SW 1271 (cell line): ENCODE measurements at regions not wholly inside any gene's neighbourhood (a gene's known extent, or its start where the extent isn't known, plus 50 kb on each side); places are given as distances from the start of the nearest gene placed in this dataset.
"Not testable (repeated sequence)": the region's sequence is repeated elsewhere in the genome, so short reads cannot be mapped to it uniquely, and the experiment has no call there.

Source experiments
- DNase-seq, 2 experiments: peaks; one replicate each; lab custom pipeline; 2025; lab: John Stamatoyannopoulos, UW

DNA sequence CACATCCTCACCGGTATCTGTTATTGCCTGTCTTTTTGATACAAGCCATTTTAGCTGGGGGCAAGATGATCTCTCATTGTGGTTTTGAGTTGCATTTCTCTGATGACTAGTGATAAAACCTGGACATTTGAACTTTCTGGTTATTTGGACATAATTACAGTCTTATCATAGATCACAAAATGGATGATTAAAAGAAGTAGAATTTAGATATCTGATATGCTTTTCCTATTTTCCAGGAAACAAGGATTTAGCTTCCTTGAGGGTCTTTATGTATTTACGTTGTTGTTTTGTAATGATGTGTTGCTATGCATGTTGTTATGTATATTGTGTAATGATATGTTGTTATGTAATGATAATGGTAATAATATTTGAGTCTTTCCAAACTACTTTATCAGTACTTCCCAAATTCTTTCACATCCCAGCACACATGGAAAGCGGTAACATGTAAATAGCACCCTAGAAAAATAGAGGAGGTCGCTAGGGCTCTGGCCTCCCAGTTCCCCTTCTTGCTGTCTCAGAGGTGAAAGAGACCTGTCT is 53.8 kb downstream of the GJD2 start:
- DNase-seq, result no peak

DNA sequence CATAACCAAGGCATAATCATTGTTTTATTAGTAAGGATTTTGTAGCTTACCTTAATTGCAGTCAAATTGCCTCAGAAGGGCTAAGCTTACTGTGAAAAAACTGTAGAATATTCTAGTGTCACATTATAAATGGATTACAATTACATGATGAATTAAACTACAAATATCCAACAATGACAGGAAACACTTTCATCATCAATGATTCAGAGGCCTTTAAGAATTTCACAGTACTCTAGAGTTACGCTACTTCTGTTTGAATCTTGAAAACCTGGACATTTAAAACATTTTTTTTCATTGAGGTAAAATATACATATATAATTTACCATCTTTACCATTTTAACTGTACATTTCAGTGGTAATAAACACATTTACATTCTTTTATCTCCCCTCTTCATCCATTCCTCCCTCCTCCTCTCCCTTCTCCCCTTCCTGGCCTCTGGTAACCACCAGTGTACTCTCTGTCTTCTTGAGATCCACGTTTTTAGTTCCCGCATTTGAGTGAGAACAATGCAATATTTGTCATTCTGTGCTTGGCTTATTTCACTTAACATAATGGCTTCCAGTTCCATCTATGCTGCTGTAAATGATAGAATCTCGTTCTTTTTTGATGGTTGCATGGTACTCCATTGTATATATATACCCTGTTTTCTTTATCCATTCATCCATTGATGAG is 54.7 kb downstream of the GJD2 start:
- no peak for DNase-seq

DNA sequence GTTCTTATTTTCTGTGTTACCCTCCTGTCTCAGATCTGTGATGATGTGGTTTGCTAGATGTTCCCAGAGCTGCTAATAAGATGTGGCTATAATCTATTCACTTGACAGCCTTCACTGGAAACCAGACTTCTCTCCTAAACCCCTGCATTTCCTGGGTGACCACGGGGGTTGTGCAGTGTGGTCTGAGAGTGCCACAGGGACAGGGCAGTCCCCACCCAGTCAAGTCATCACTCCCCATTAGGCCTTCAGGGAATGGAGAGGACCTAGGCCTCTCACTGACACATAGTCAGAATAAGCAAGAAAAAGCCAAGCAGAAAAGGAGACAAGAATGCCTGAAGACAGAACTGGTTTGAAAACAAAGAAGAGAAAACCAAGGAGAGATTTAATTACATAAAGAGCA is 58.3 kb downstream of the GJD2 start:
- DNase-seq, result no peak

DNA sequence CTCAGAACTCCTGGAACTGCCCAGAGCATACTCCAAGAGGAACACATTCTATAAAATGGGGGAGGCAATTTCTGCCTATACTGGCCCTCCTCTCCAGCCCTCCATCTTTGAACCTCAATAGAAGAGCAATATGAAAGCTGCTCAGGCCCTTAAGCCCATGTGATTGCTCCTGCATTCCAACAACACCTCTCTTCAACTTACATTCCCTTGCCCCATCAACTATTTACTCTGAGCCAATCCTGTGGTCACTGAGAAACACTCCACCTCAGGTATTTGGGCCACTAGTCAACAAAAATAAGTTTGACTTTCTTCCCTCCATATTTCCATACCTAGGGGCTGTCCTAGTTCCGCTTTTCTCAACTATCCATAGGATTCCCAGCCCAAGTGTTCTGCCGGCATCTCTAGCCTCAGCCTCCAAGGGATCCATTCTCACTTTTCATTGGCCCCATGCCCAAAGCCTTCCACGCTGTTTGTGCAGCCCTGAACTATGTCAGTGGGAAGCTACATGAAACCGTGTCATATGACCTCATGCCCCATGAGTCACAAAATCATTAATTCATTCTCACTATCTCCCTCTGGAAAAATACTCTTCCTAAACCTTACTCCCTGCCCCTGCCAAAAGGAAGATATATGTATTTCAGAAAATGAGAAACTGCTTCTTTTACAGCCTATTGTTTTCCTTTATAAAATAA is 61.6 kb downstream of the GJD2 start:
- DNase-seq, result no peak

DNA sequence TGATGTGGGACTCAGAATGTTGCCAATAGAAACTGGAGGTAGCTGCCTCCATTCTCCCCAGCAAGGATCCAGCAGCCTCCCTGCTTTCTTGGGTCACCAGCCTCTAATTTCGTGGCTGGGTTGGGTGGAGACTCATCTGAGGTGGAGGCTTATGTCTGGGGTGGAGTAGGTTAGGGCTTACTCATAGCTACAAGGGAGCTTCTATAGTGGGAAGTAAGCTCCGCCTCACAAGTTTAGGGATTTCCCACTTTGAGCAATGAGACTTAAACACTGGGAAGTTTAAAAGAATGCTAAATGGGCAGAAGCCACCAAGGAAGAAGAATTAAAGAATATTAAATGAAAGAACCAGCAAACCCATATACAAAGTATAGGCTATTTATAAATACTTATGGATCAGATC is 63.8 kb downstream of the GJD2 start:
- DNase-seq, result no peak

DNA sequence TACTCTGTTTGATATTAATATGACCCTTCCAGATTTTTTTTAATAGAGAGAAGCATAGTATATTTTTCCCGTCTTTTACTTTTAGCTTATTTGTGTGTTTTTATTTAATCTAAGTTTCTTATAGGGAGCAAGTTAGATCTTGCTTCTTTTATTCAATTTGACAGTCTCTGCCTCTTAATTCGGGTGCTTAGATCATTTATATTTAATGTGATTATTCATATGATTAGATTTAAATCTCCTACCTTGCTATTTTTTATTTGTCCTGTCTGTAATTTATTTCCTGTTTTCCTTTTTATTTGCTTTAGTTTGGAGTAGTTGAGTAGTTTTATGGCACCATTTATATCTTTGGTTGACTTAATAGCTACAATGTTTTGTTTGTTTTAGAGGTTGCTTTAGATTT is 66.1 kb downstream of the GJD2 start:
- DNase-seq, result no peak

DNA sequence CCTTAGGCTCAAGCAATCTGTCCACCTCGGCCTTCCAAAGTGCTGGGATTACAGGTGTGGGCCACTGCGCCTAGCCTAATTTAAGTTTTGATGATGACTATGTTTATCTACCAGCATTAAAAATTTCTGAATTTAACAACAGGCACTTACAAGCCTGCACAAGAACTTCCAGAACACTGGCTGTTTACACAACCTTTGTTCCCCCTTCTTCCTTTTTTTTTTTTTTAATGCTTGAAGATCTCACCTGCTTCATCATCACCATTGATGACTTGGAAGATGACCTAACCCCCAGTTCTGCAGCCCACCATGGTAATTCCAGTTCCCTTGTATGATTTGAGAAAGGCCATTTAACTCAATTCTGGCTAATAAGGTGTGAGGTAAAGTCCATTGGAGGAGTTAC is 70.4 kb downstream of the GJD2 start:
- no peak for DNase-seq

DNA sequence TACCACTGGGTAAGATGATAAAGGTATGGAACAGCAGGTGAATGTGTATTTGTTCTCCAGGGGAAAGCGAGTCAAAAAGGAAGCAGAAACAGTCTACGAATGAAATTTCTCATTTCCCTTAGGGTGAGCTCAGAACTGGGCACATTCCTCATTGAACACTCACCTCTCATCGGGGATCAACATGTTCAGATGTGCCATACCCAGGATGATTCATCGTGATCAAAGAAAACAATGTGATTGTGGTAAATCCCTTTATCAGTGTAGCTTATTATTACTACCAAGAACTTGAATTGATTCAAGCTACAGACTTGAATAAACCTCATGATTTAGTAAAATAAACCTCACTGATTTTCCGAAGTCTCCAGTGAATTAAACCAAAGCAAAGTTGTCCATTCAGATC is 72.1 kb downstream of the GJD2 start:
- DNase-seq, result peak in 1 of 2 experiments; percentile 1

DNA sequence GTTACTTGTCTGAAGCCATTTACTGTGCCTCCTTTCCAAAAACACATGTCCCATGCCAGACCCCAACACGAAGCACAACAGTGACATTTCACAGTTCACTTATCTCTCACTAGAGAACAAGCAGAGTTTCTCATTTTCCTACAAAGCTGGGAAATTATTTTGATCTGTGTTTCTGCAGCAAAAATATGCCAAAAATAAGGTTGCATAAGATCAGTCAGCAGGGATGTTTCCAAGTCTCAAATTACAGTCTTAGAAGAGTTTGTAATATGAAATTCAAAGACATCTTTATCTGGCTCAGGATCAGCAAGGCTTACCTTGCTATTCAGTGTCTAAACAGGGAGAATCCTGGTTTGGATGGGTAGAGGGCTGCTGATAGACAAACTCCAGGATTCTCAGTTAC is 75.5 kb downstream of the GJD2 start:
- DNase-seq, result no peak

DNA sequence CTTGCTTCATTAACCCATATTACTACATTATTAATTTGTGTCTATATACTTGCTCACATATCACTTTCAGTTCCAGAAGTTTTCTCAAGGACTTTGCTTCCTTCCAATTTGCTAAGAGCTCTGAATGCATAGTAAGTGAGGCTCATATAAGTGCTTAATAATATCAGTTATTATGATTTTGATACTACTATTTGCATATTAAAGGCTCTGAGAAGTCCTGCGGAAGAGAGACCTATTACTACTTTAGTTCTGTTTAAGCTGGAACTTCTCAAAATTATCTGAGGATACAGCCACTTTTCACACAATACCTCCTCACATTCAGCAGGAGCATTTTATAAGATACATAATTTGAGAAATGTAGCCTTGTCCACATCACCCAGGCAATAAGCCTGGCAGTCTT is 81.6 kb downstream of the GJD2 start:
- DNase-seq, result no peak

DNA sequence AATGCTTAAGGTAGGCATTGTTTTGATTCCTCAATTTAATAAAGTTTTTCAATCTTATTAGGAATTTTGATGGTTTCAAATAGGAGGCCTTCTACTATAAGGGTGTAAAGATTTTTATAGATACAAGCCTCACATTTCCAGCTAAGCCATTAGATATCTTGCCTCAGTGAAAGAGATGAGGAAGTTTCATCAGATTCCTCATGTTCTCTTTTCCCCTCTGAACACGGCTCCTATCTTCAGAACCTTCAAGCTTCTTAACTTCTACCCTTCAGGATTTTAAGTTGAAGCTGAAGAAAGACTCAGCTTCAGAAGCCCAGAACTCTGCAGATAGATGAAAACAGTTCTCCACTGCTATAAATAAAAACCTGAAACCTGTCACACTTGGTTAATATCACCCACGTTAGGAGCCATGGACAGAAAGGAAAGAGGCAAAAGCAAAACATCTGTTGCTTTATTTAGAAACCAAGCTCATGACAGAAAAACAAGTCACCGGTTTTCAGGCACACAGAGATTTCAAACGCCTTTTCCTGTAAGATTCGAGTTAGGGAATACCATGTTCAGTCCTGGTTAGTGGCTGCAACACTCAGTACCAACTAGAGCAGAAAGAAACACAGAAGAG is 82.2 kb upstream of the GOLGA8B start:
- no peak for DNase-seq

DNA sequence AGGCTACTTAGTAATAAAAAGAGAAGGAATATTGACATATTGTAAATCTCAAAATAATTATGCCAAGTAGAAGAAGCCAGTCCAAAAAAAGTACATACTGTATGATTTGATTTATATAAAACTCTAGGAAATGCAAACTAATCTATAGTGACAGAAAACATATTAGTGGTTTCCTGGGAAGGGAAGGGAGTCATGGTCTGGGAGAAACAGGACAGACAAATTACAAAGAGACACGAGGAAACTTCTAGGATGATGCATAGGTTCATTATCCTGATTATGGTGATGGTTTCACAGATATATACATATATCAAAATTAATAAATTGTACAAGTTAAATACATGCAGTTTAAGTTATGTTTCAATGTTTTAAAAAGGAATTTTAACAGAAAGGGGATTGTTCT is 81.0 kb upstream of the GOLGA8B start:
- DNase-seq, result no peak

DNA sequence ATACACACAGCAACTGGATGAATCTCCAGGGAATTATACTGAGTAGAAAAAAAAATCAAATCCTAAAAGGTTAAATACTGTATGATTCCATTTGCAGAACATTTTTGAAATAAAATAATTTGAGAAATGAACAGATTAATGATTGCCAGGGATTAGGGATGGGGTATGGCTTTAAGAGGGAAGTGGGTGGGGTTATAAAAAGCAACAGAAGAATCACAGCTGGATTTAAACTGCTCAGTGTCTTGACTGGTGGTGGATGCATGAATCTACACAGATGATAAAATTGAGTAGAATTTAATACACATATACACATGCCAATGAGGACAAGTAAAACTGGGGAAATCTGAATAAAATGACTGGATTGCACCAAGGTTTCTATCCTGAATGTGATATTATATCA is 79.7 kb upstream of the GOLGA8B start:
- DNase-seq, result no peak

DNA sequence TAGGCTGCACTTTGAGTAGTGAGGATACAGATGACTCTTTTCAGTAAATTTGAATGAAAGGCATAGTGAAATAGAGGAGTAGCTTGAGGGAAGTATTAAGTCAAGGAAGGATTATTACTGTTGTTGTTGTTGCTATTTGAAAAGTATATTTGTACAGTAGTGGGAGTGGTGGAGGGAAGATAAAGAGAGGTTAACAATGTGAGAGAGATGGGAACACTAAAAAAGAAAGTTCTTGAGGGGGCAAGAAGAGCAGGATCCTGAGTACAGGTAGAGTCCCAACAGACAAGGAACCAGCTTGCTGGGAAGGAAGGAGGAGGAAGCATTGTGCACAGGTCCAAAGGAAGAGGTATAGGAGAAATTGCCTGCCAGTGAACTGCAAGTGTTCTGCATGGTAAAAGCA is 75.6 kb upstream of the GOLGA8B start:
- DNase-seq, result no peak

DNA sequence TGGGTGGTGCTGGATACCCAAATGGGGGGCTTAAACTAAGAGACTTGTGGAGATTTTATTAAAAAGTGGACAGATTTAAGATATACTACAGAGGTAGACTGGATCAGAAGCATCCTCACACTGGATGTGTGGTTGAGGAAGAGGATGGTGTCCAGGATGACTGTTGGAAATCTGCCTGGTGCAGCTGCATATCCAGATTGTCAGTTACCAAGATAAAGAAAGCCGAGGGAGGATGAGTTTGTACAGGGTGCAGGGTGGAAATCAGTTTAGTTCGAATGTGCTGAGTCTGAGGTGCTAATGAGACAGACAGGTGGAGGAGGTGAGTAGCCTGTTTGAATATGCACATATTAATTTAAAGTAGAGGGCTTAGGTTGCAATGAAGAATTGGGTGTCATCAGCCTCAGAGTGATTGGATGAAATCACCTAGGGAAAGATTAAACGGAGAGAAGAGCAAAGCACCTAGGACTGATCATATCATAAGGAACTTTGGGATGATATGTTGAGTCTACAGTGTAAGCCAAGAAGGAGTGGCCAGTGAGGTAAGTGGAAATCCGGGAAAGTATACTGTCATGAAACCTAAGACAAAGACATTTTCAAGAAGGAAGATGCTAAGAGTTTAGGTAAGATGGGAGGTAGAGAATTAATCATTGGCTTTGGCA is 74.1 kb upstream of the GOLGA8B start:
- no peak for DNase-seq

DNA sequence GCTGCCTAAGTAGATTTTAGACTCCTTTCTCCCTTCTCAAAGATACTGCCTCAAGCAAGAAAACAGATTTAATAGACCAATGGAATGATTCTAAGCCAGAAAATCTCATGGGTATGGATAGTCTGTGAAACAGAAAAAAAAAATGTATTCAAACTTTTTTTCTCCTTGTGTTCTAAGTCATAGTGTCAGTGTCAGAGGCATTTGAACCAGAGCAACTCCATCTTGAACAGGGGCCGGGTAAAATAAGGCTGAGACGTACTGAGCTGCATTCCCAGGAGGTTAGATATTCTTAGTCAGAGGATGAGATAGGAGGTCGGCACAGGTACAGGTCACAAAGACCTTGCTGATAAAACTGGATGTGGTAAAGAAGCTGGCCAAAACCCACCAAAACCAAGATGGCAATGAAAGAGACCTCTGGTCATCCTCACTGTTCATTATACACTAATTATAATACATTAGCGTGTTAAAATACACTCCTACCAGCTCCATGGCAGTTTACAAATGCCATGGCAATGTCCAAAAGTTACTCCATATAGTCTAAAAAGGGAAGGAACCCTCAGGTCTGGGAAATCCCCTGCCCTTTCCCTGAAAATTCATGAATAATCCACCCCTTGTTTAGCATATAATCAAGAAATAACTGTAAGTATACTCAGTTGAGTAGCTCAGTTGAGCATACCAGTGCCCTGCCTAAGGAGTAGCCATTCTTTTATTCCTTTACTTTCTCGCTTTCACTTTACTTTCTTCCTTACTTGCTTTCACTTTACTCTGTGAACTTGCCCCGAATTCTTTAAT is 72.8 kb upstream of the GOLGA8B start:
- DNase-seq, result no peak

DNA sequence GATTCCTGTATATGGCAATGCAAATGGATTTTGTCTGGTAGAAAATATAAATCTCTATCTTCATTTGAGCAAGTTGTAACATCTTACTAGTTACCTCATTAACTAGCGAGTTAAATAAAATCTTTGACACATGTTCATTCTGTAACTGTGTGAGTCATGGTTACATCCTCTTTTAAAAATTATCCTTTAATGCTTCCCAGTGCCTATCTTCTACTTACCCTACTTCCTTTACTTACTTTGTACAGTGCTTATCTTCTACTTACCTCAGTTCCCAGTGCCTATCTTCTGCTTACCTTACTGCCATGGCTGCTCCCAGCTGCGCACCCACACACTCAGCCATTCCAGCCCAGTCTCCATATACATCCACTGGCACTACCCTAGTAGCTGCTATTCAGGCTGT is 71.9 kb upstream of the GOLGA8B start:
- DNase-seq, result no peak

DNA sequence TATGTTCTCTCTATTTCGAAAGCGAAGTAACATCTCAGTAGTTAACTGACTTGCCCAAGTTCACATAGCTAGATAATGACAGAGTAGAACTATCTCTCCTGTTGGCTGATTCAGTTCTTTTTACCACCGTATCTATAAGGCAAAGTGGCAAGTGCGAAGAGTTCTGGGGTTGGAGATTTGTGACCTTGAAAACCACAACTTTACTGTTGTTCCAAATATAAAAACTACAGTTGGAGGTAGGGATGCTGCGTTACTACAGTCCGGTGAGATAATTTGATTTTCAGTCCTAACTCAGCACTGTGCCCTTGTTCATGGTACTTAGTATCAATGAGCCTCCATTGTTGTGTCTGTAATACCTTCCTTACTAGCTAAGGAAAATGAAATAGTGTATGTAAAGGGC is 71.2 kb upstream of the GOLGA8B start:
- DNase-seq, result no peak

DNA sequence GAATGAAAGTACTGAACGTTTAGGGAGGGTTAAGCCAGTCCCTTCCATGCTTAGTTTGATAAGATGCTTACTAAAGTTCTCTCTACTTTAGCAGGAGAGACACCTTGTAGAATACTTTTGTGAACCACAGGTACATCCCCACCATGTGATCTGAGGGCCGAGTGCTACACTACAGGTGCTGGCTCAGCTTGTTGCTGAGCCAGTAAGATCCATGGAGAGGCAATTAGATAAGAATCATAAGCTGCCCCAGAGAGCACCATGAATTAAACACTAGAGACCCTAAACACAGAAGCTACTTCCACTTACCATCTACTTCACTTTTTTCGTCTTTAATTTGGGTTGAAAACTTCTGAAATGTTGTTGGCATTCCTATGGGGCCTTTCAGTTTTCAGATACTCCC is 70.5 kb upstream of the GOLGA8B start:
- no peak for DNase-seq

DNA sequence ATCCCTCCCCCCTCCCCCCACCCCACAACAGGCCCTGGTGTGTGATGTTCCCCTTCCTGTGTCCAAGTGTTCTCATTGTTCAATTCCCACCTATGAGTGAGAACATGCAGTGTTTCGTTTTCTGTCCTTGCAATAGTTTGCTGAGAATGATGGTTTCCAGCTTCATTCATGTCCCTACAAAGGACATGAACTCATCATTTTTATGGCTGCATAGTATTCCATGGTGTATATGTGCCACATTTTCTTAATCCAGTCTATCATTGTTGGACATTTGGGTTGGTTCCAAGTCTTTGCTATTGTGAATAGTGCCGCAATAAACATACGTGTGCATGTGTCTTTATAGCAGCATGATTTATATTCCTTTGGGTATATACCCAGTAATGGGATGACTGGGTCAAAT is 69.9 kb upstream of the GOLGA8B start:
- not testable (repeated sequence) for DNase-seq

DNA sequence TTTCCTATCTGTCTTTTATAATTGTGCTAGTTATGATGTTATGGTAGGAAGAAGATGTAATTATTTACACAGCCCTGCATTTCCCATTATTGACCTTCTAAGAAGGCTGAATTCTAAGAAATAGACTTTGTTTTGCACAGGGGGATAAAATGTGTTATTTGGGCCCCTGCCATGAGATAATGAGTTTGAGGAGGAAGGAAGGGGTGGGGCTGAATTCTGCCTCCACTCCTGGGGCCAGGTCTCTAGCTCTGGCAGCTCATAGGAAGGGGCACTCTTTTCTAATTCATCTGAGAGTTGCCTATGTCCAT is 69.2 kb upstream of the GOLGA8B start:
- no peak for DNase-seq
